ENCODE measurements at regions not wholly inside any gene's neighbourhood (a gene's known extent, or its start where the extent isn't known, plus 50 kb on each side); places are given as distances from the start of the nearest gene placed in this dataset.

GRCh38 chr18:55997151-55997561 is 409.2 kb upstream of the TCF4 start:
- FAIRE-seq (peak; percentile 5), DNase-seq (ENCODE audit: insufficient read length, low spot score) (no peak)
- TF ChIP-seq POLR2A (IDR thresholded peaks at IDR 0.05; ENCODE audit: low read depth, low read length): no peak
- no peak for TF ChIP-seq POLR2AphosphoS5 (IDR thresholded peaks at IDR 0.05; ENCODE audit: low read depth, low read length)
- no peak for TF ChIP-seq PAX5 (IDR thresholded peaks at IDR 0.05; ENCODE audit: insufficient read depth, low read length, severe bottlenecking)
- no peak for TF ChIP-seq TAF1 (IDR thresholded peaks at IDR 0.05; ENCODE audit: low read depth, low read length)
- no peak for TF ChIP-seq POU2F2 (IDR thresholded peaks at IDR 0.05; ENCODE audit: low read depth, low read length)
- TF ChIP-seq SPI1 (IDR thresholded peaks at IDR 0.05; ENCODE audit: low read depth, low read length): 0 out of 2 replicates have a peak, but pooled peaks have one; percentile 23

- FAIRE-seq (no peak), DNase-seq (ENCODE audit: insufficient read length, low spot score) (no peak)
Observed at GRCh38 chr18:55996717-55997116, 408.7 kb upstream of the TCF4 start.

DNA sequence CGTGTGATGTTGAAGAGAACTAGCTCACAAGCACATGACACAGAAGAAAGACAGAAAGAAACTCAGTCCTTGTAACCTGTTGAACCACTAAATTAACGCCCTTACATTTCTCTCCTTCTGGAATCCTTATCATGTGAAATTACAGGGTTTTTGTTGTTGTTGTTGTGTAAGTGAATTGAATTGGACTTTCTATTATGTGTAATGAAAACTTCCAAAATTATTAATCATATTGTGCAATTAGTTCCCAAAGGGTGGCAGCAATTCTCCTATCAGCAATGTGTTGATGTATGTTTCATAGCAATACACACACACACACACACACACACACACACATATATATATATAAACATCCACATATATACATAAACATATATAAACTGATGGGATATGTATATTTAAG is 402.2 kb upstream of the TCF4 start:
- TF ChIP-seq SPI1 (IDR thresholded peaks at IDR 0.05; ENCODE audit: low read depth, low read length) (no peak), POLR2AphosphoS5 (IDR thresholded peaks at IDR 0.05; ENCODE audit: low read depth, low read length) (no peak), POLR2A (IDR thresholded peaks at IDR 0.05; ENCODE audit: low read depth, low read length) (no peak), PAX5 (IDR thresholded peaks at IDR 0.05; ENCODE audit: insufficient read depth, low read length, severe bottlenecking) (no peak), POU2F2 (IDR thresholded peaks at IDR 0.05; ENCODE audit: low read depth, low read length) (no peak), TAF1 (IDR thresholded peaks at IDR 0.05; ENCODE audit: low read depth, low read length) (no peak)
- DNase-seq (ENCODE audit: insufficient read length, low spot score) (no peak), FAIRE-seq (no peak)

More at GRCh38 chr18:55996717-55997116, 408.7 kb upstream of the TCF4 start:
- TF ChIP-seq TAF1 (IDR thresholded peaks at IDR 0.05; ENCODE audit: low read depth, low read length) (no peak), POLR2A (IDR thresholded peaks at IDR 0.05; ENCODE audit: low read depth, low read length) (no peak), POU2F2 (IDR thresholded peaks at IDR 0.05; ENCODE audit: low read depth, low read length) (no peak)

- TF ChIP-seq PAX5 (IDR thresholded peaks at IDR 0.05; ENCODE audit: insufficient read depth, low read length, severe bottlenecking): no peak
- no peak for TF ChIP-seq TAF1 (IDR thresholded peaks at IDR 0.05; ENCODE audit: low read depth, low read length)
- no peak for TF ChIP-seq POLR2AphosphoS5 (IDR thresholded peaks at IDR 0.05; ENCODE audit: low read depth, low read length)
- TF ChIP-seq POU2F2 (IDR thresholded peaks at IDR 0.05; ENCODE audit: low read depth, low read length): no peak
- no peak for TF ChIP-seq SPI1 (IDR thresholded peaks at IDR 0.05; ENCODE audit: low read depth, low read length)
- TF ChIP-seq POLR2A (IDR thresholded peaks at IDR 0.05; ENCODE audit: low read depth, low read length): no peak
- DNase-seq (ENCODE audit: insufficient read length, low spot score): no peak
- FAIRE-seq: no peak
Observed at GRCh38 chr18:55988537-55988936, 400.5 kb upstream of the TCF4 start.

DNA sequence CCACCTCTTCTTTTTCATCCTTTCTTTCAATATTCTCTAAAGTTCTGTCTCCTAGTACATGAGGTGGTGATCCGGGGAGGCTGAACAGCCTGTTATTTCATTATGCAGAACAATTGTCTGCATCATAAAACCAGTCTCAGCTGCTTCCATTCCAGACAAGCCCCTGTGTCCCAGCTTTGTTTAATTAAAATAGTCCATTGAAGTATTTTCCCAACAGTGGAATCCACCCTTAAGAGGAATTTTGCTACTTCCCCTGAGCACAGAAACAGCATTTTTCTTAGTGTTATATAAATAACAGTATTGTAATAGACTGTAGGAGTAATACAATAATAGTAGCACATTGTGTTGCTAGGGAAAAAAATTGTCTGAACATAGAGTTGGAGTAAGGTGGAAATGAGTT is 395.4 kb upstream of the TCF4 start:
- FAIRE-seq: no peak

DNA sequence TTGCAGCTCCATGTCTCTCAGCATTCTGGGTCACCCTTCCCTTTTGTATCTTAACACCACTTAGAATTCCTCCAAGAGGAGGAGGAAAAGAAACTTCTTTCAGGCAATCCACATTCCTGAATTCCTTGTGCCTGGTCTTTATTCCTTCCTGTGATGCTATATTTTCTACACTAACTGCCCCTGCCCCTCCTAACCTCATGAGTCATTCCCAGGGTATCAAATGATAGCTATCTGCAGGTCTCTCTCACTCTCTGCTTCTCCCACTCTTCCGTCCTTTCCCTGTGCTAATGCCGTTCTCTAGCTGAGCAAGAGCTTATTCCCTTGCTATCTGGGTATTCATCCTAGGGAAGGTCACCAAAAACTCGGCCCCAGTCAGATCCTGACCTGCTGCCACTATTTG is 395.0 kb upstream of the TCF4 start:
- DNase-seq (ENCODE audit: insufficient read length, low spot score) (no peak), FAIRE-seq (no peak)
- TF ChIP-seq PAX5 (IDR thresholded peaks at IDR 0.05; ENCODE audit: insufficient read depth, low read length, severe bottlenecking): no peak
- TF ChIP-seq POLR2A (IDR thresholded peaks at IDR 0.05; ENCODE audit: low read depth, low read length): no peak
- no peak for TF ChIP-seq TAF1 (IDR thresholded peaks at IDR 0.05; ENCODE audit: low read depth, low read length)
- TF ChIP-seq POU2F2 (IDR thresholded peaks at IDR 0.05; ENCODE audit: low read depth, low read length): no peak
- no peak for TF ChIP-seq POLR2AphosphoS5 (IDR thresholded peaks at IDR 0.05; ENCODE audit: low read depth, low read length)
- TF ChIP-seq SPI1 (IDR thresholded peaks at IDR 0.05; ENCODE audit: low read depth, low read length): no peak

More for the DNA sequence above, 395.4 kb upstream of the TCF4 start:
- TF ChIP-seq PAX5 (IDR thresholded peaks at IDR 0.05; ENCODE audit: insufficient read depth, low read length, severe bottlenecking) (no peak), POLR2A (IDR thresholded peaks at IDR 0.05; ENCODE audit: low read depth, low read length) (no peak), SPI1 (IDR thresholded peaks at IDR 0.05; ENCODE audit: low read depth, low read length) (no peak), POU2F2 (IDR thresholded peaks at IDR 0.05; ENCODE audit: low read depth, low read length) (no peak), POLR2AphosphoS5 (IDR thresholded peaks at IDR 0.05; ENCODE audit: low read depth, low read length) (no peak), TAF1 (IDR thresholded peaks at IDR 0.05; ENCODE audit: low read depth, low read length) (no peak)
- DNase-seq (ENCODE audit: insufficient read length, low spot score): no peak

DNA sequence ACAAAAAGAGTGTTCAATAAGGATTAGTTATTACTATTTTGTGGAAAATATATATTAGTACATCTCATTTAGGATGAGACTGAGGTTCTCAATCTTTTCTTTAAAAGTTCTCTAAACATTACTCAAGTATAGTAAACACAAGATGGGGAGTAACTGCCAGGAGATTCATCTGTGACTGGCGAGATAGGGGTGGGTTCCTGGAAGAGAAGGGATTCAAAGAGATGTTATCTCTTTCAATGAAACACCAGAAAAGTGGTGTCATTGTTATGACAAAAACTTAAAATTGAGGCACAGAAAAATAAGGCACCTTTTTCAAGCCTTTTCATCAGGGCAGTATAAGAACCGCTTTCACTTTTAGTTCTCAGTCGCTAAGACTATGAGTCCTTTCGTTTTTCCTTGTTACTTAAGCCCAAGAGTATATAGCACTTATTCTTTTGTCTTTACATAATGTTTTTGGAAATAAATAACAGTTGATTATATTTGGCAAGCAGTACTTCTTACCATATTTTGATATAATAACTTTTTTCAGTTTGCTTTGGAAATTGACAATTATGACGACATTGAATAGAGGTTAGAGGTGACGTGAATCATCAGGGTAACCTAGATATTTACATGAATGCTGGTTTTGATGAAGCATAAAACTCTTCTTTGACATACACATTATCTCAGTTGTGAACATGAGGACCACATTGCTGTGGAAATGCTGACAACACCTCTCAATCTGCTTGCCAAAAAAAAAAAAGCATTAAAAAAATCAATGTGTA is 393.9 kb upstream of the TCF4 start:
- TF ChIP-seq POLR2AphosphoS5 (IDR thresholded peaks at IDR 0.05; ENCODE audit: low read depth, low read length) (no peak), PAX5 (IDR thresholded peaks at IDR 0.05; ENCODE audit: insufficient read depth, low read length, severe bottlenecking) (no peak), POU2F2 (IDR thresholded peaks at IDR 0.05; ENCODE audit: low read depth, low read length) (no peak), TAF1 (IDR thresholded peaks at IDR 0.05; ENCODE audit: low read depth, low read length) (no peak), POLR2A (IDR thresholded peaks at IDR 0.05; ENCODE audit: low read depth, low read length) (no peak), SPI1 (IDR thresholded peaks at IDR 0.05; ENCODE audit: low read depth, low read length) (no peak)
- no peak for DNase-seq (ENCODE audit: insufficient read length, low spot score)
- no peak for FAIRE-seq

DNA sequence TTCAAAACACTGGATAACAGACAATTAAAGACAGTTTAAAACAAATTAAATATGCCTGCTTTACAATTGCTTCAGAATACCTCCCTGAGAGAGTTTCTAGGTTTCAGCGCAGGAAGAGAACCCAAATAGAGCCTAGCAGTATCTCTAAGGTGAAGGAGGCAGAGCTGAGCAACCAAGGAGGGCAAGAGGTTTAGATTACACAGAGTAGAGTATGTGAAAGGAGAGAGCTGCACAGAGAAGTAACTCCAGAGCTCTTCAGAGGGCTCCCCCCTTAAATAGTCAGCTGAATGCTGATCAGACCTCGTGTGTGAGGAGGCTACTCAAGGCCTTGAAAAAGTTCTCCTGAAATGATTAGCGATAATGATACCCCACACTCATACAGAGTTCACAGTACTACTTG is 386.5 kb upstream of the TCF4 start:
- DNase-seq (ENCODE audit: insufficient read length, low spot score) (no peak), FAIRE-seq (no peak)
- TF ChIP-seq POLR2AphosphoS5 (IDR thresholded peaks at IDR 0.05; ENCODE audit: low read depth, low read length) (no peak), TAF1 (IDR thresholded peaks at IDR 0.05; ENCODE audit: low read depth, low read length) (no peak), POLR2A (IDR thresholded peaks at IDR 0.05; ENCODE audit: low read depth, low read length) (no peak), PAX5 (IDR thresholded peaks at IDR 0.05; ENCODE audit: insufficient read depth, low read length, severe bottlenecking) (no peak), SPI1 (IDR thresholded peaks at IDR 0.05; ENCODE audit: low read depth, low read length) (no peak), POU2F2 (IDR thresholded peaks at IDR 0.05; ENCODE audit: low read depth, low read length) (no peak)

DNA sequence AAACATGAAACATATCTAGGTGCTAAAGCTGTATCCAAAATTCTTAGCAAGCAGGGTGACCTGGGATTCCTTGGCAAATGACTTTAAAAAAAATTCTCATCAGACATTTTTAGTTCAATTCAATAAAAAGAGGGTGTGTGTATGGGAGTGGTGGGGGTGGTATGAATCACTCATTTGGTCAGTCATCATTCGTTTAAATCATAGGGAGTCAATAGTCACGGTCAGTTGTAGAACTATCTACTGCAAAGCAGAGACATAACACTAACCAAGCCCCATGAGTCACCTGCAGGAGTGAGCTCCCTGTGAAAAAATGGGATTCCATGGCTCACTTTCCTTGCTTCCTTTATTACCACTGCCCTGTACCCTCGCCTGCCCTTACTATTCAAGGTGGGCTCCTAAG is 380.6 kb upstream of the TCF4 start:
- no peak for FAIRE-seq
- DNase-seq (ENCODE audit: insufficient read length, low spot score): no peak
- TF ChIP-seq POLR2A (IDR thresholded peaks at IDR 0.05; ENCODE audit: low read depth, low read length) (no peak), POU2F2 (IDR thresholded peaks at IDR 0.05; ENCODE audit: low read depth, low read length) (no peak), POLR2AphosphoS5 (IDR thresholded peaks at IDR 0.05; ENCODE audit: low read depth, low read length) (no peak), PAX5 (IDR thresholded peaks at IDR 0.05; ENCODE audit: insufficient read depth, low read length, severe bottlenecking) (no peak), SPI1 (IDR thresholded peaks at IDR 0.05; ENCODE audit: low read depth, low read length) (no peak), TAF1 (IDR thresholded peaks at IDR 0.05; ENCODE audit: low read depth, low read length) (no peak)

Data from GM12891 (cell line).